ENCODE measurements at regions not wholly inside any gene's neighbourhood (a gene's known extent, or its start where the extent isn't known, plus 50 kb on each side); places are given as distances from the start of the nearest gene placed in this dataset.

DNA sequence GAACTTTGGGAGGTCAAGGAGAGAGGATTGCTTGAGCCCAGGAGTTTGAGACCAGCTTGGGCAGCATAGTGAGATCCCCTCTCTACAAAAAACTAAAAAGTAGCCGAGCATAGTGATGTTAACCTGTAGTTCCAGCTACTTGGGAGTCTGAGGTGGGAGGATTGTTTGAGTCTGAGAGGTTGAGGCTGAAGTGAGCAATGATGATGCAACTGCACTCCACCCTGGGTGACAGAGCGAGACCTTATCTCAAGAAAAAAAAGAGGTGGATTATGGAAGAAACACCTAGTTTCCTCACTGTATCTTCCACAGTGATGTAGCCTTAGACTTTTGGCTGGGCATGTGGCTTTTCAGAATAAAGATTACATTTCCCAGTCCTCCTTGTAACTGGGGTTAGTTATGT is 237.2 kb upstream of the SPRED2 start:
- no peak for TF ChIP-seq CTCF (IDR thresholded peaks at IDR 0.05; ENCODE audit: control extremely low read depth, extremely low read depth, low read depth, missing control alignments)

GRCh38 chr2:65668744-65669143 is 236.3 kb upstream of the SPRED2 start:
- CTCF ChIA-PET, result interaction anchor here (1.5 to 1.9 kb wide), 4 partner anchors 12 to 29 kb away, joined by 3 to 10 read pairs (median 4); no protein-coding TSS in a partner anchor
- no peak for DNase-seq (ENCODE audit: extremely low spot score)
- POLR2A ChIA-PET, result no interaction called here
- no peak for TF ChIP-seq CTCF (IDR thresholded peaks at IDR 0.05; ENCODE audit: control extremely low read depth, extremely low read depth, low read depth, missing control alignments)

More for the DNA sequence above, 237.2 kb upstream of the SPRED2 start:
- CTCF ChIA-PET, result interaction anchor here (1.7 kb wide), 1 partner anchor 11 kb away, joined by 10 read pairs; no protein-coding TSS in a partner anchor
- no peak for DNase-seq (ENCODE audit: extremely low spot score)
- POLR2A ChIA-PET, result no interaction called here

GRCh38 chr2:65666156-65666725 is 233.8 kb upstream of the SPRED2 start:
- ChIA-PET POLR2A (no interaction called here), CTCF (interaction anchor here (0.8 to 1.4 kb wide), 3 partner anchors 15 to 29 kb away, joined by 3 to 4 read pairs (median 3); no protein-coding TSS in a partner anchor)
- TF ChIP-seq CTCF (IDR thresholded peaks at IDR 0.05; ENCODE audit: control extremely low read depth, extremely low read depth, low read depth, missing control alignments), result no peak
- peak; percentile 78 for DNase-seq (ENCODE audit: extremely low spot score)

GRCh38 chr2:65664931-65665330 is 232.5 kb upstream of the SPRED2 start:
- DNase-seq (ENCODE audit: extremely low spot score), result no peak
- no peak for TF ChIP-seq CTCF (IDR thresholded peaks at IDR 0.05; ENCODE audit: control extremely low read depth, extremely low read depth, low read depth, missing control alignments)
- ChIA-PET CTCF (no interaction called here), POLR2A (no interaction called here)

DNA sequence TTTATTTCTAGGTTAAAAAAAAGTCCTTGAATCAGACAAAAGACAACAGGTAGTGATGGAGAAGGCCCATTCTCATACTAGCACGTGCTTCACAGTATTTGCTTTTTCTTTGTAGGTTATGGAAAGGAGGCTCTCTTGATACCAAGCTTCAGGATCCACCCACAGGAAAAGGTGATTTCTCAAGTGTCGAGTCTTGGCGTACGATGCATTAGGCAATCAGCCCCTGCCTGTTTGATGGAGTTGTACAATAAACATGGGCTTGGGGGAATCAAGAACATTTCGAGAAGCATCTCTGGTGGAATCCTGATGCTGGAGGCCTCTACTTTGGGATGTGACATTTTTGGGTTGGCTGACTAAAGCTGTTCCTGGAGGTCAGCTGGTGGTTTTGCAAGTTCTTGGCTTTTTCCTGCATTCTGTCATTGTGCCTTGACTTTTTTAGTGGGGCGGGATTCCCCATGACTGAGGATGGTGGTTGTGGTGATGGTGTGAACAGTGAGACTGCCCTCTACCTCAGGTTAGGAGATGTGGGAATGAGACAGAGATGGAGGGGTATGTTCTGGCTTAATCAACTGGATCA is 231.5 kb upstream of the SPRED2 start:
- peak; percentile 4 for TF ChIP-seq CTCF (IDR thresholded peaks at IDR 0.05; ENCODE audit: control extremely low read depth, extremely low read depth, low read depth, missing control alignments)
- CTCF ChIA-PET, result no interaction called here
- no peak for DNase-seq (ENCODE audit: extremely low spot score)

GRCh38 chr2:65662654-65663432 is 230.4 kb upstream of the SPRED2 start:
- DNase-seq (ENCODE audit: extremely low spot score), result no peak
- ChIA-PET CTCF (interaction anchor here (1.0 to 1.1 kb wide), 2 partner anchors 12 to 22 kb away, joined by 3 to 6 read pairs; no protein-coding TSS in a partner anchor), POLR2A (no interaction called here)
- no peak for TF ChIP-seq CTCF (IDR thresholded peaks at IDR 0.05; ENCODE audit: control extremely low read depth, extremely low read depth, low read depth, missing control alignments)

More for the DNA sequence above, 231.5 kb upstream of the SPRED2 start:
- POLR2A ChIA-PET, result no interaction called here

Data from GM10248 (cell line).